ENCODE measurements at regions not wholly inside any gene's neighbourhood (a gene's known extent, or its start where the extent isn't known, plus 50 kb on each side); places are given as distances from the start of the nearest gene placed in this dataset.
"Not testable (repeated sequence)": the region's sequence is repeated elsewhere in the genome, so short reads cannot be mapped to it uniquely, and the experiment has no call there.

DNA sequence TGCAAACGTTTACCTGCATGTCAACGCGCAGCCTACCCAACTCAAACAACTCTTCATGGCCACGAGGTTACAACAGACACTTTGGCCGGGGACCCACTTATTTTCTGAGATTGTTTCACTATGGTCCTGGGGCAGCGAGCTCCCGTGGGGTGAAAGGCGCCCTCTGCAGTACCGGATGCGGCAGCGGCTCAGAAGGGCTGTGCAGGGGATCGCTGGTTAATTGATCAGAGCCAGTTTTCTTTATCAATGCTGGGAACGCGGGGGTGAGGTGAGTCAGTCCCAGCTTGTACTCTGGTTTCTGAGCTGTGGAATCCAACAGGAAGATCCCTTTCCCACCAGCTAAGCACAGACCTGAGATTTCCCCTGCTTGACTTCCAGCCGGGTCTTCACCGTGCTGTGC lies 366.5 kb upstream of the KLF6 start:
- DNase-seq (ENCODE audit: low spot score): no peak

DNA sequence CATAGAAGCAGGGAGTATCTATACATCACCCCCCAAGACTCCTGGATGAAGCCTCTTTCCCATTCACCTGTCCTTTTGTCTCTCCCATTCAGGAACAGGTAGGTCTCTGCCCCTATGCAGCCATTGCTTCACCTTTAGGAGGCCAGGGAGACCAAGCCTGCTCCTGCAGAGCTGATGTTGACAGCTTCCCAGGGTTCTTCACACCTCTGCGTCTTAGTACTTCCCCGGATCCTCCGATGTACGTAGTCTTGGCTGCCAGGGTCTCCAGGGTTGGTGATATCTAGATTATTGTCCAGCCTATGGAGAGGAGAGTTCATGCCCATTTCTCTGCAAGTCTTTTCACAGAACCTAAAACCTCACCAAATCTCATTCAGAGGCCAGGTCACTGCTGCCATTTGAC lies 365.7 kb upstream of the KLF6 start:
- DNase-seq (ENCODE audit: low spot score): no peak

- not testable (repeated sequence) for DNase-seq (ENCODE audit: low spot score)
Measured at GRCh38 chr10:4149460-4149859, 364.5 kb upstream of the KLF6 start.

DNA sequence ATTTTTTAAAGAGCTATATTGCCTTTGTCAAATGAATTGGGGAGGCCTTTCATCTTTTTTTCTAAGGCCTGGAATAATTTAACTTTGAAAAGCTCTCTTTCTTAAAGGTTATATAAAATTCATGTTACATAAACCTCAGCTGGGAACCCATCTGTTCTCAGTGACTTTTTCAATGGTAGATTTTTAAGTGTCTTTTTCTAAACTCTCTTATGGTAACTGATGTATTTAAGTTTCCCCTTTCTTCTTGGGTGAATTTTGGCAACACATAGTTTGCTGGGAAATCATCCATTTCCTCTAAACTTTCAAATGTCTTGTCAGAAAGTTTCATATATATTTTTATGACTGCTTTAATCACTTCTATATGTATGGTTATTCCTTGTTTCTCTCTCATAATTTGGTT lies 362.2 kb upstream of the KLF6 start:
- DNase-seq (ENCODE audit: low spot score): no peak

DNA sequence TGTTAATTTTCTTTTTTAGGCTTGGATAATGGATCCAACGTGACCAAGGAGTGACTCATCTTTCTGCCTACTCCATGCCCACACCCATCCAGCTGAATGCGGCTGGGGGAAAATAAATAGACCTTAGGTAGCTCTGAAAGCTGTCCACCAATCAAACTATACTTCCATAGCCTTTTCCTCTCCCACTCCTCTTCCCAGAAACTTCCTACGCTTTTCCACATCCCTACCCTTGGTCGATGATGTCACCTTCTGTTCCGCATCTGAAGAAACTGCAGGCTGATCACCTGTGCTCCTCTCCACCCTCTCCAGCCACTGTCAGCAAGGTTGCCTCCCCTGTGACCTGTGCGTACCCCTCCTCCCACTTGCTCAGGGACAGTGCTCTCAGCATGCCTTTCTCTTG lies 359.8 kb upstream of the KLF6 start:
- DNase-seq (ENCODE audit: low spot score): no peak

GRCh38 chr10:4141471-4141870 lies 356.5 kb upstream of the KLF6 start:
- DNase-seq (ENCODE audit: low spot score): no peak

GRCh38 chr10:4138146-4138721 lies 353.2 kb upstream of the KLF6 start:
- DNase-seq (ENCODE audit: low spot score): no peak

GRCh38 chr10:4137299-4137698 lies 352.3 kb upstream of the KLF6 start:
- DNase-seq (ENCODE audit: low spot score): no peak

GRCh38 chr10:4136121-4136520 lies 351.1 kb upstream of the KLF6 start:
- DNase-seq (ENCODE audit: low spot score): no peak

DNA sequence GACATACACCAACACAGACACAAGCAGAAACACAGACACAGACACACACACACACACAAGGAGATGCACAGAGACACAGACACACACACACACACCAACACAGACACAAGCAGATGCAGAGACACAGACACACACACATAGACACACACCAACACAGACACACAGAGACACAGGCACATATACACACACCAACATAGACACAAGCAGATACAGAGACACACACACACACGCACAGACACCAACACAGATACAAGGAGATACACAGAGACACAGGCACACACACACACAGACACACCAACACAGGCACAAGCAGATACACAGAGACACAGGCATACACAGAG lies 347.2 kb upstream of the KLF6 start:
- DNase-seq (ENCODE audit: low spot score): no peak

DNA sequence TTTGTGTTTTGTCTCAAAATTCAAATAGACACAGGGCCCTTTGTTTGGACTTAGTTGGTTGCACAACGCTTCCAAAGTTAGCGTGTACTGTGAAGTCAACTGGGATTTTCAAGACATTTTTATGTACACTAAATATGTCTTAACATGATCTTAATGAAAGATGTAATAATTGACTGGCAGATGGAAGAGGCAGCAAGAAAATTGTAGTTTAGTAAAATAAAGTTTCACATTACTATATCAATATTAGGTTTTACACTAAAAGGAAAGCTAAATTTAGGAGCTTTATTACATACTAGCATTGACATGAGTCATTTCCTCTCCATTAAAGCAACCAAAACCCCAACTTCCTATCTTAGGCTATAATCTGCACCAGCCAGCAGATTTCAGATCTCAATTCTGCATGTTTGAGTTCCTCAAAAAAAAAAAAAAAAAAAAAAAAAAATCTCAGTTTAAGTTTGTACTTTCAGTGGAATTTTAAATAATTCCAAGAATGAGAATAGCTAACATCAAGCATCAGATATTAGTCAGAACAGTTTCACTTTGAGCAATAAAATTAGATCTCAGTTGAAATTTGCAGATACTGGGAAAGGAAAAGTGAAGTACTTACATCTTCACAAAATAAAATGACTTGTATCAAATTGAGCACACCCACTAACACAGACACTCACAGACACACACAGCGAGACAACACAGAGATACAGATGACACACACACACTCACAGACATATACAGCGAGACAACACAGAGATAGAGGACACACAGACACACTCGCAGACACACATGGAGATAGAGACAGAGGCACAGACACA lies 346.6 kb upstream of the KLF6 start:
- DNase-seq (ENCODE audit: low spot score): peak; percentile 74

- DNase-seq (ENCODE audit: low spot score): peak; percentile 14
Measured at GRCh38 chr10:4130685-4131084, 345.7 kb upstream of the KLF6 start.

DNA sequence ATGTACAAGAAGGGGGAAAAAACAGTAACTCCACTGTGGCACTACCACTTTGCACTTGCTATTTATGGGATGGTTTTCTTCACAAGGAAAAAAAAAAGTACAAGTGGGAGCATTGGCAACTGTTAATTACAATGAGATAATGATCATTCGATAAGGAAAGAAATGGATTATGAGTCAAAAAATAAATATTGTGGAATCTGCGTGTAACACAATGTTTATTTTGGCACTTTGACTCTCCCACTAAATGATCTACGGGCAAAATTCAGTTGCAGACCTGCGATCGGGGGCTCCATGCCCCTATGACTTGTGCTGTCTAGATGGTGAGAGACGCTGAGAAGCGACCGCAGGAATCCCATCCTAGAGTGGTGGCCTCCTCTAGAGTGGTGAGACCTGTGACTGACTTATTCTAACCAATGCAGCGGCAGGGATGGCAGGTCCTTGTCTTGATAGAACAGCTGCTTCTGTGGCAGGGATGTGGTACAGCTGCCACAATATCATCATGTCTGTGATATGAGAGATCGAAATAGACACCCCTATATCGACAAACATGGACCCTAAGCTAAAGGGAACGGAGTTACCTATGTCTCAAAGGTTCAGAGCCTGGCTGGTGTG lies 345.0 kb upstream of the KLF6 start:
- DNase-seq (ENCODE audit: low spot score): no peak

DNA sequence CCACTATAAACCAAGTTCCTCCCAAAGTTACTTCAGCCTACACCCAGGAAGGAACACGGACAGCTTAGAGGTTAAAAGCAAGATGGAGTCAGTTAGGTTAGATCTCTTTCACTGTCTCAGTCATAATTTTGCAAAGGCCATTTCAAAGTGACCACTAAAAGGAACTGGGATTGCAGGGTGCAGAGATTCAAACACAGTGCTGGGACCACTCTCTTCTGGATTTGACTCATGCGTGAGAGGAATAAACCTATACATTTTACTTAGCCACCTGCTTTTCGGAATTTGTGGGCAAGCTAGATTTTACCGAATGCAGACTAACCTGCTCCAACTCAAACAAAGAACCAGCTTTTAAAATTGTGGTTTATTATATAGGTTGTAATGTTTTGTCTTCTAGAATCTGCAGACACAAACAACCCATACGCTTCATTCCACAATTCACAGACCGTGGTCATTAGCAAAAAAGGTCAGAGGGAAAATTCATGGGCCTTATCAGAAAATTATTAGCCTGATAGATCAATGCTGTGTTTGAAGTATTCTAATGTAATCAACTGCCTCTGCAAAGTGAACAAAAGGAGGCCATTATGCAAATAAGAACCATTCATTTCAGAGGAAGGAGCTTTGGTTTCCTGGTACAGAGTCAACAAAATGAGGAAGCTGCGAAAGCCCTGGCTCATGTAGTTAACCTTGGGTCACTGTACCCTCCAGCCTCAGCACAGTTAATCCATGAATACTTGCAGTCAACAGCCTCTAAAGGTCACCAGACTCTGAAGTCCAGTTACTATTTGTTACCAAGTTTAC lies 342.7 kb upstream of the KLF6 start:
- peak; percentile 33 for DNase-seq (ENCODE audit: low spot score)

DNA sequence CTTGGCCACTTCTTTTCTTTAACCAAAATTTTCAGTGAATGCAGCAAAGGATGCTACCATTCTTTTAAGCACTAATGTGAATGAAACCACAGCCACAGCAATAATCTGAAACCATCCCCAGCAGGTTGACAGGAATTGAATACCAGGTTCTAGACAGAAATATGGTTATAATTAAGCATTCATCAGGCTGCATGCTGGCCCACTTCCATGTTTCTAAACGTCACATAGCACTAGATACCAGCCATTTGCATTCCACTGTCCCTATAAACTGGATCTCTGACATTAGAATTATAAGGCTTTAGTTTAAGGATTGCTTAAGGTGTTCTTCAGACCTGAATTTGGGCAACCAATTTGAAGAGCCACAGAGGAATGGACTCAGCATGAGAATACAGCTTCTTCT lies 340.8 kb upstream of the KLF6 start:
- no peak for DNase-seq (ENCODE audit: low spot score)

- DNase-seq (ENCODE audit: low spot score): no peak
Measured at GRCh38 chr10:4121502-4122380, 336.7 kb upstream of the KLF6 start.

DNA sequence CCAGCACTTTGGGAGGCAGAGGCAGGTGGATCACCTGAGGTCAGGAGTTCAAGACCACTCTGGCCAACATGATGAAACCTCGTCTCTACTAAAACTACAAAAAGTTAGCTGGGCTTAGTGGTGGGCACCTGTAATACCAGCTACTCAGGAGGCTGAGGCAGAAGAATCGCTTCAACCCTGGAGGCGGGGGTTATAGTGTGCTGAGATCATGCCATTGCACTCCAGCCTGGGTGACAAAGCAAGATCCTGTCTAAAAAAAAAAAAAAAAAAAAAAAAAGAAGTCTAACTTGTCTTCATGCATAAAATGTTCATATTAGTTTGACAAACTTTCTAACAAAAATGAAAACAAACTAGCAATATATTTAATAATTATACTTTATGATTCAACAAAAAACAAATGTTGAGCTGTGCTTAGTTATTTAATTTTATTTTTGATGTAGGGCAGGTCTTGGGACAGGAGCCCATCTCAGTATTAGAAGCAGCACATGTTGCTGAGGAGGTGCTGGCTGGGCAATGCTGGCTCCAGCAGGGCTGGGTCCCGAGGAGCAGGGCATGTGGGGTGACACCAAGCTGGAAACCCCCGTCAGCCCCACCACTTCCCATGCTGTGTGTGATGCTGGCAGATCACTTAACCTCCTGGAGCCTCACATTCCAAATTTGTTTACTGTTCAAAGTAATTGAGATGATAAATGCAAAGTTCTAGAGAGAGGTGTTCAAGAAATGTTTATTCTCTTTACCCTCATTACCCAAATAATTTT lies 335.3 kb upstream of the KLF6 start:
- peak; percentile 21 for DNase-seq (ENCODE audit: low spot score)

GRCh38 chr10:4119107-4119506 lies 334.1 kb upstream of the KLF6 start:
- DNase-seq (ENCODE audit: low spot score): no peak

- DNase-seq (ENCODE audit: low spot score): no peak
Measured at GRCh38 chr10:4117604-4118003, 332.6 kb upstream of the KLF6 start.

DNA sequence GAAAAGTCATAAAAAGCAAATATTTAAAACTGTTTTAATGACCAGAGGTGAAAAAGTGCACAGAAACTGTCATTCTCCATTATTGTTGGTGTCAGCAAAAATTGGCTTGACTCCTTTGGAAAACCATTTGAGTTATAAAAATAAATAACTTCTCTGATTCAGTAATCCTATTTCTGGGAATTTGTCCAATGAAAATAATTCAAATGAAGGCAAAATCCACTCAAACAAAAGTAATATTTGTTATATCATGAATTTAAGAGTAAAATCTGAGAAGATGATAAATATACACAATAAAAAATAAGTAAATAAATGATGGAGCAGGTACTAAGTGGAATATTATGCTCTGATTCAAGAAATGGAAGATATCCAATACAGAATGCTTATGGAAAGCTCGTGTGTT lies 326.6 kb upstream of the KLF6 start:
- DNase-seq (ENCODE audit: low spot score): no peak

- DNase-seq (ENCODE audit: low spot score): no peak
Measured at GRCh38 chr10:4109469-4109868, 324.5 kb upstream of the KLF6 start.

Data from CD4-positive, alpha-beta T cell treated with Interleukin-6 at 100 ng/mL for 8 hours (primary cell).